Astrocyte (in vitro differentiated cells and primary cell): ENCODE measurements at regions not wholly inside any gene's neighbourhood (a gene's known extent, or its start where the extent isn't known, plus 50 kb on each side); places are given as distances from the start of the nearest gene placed in this dataset.

Experiments
- EZH2 ChIP-seq: IDR thresholded peaks from 2 replicates; pipeline ENCODE4 v1.6.1; 2012; ENCODE audit warnings: mild to moderate bottlenecking, low read length, inconsistent platforms; ENCODE audit not compliant: insufficient read depth
- TF ChIP-seq, protein P1 (sequence below): IDR thresholded peaks from 2 replicates; pipeline ENCODE4 v1.5.1; 2011; ENCODE audit warnings: low read depth, mild to moderate bottlenecking, inconsistent platforms, low read length, moderate library complexity; ENCODE audit not compliant: insufficient read depth

GRCh38 chr4:32917586-32917985 is 2197.4 kb downstream of the PCDH7 start:
- TF ChIP-seq EZH2: no peak
- TF ChIP-seq, protein P1, sequence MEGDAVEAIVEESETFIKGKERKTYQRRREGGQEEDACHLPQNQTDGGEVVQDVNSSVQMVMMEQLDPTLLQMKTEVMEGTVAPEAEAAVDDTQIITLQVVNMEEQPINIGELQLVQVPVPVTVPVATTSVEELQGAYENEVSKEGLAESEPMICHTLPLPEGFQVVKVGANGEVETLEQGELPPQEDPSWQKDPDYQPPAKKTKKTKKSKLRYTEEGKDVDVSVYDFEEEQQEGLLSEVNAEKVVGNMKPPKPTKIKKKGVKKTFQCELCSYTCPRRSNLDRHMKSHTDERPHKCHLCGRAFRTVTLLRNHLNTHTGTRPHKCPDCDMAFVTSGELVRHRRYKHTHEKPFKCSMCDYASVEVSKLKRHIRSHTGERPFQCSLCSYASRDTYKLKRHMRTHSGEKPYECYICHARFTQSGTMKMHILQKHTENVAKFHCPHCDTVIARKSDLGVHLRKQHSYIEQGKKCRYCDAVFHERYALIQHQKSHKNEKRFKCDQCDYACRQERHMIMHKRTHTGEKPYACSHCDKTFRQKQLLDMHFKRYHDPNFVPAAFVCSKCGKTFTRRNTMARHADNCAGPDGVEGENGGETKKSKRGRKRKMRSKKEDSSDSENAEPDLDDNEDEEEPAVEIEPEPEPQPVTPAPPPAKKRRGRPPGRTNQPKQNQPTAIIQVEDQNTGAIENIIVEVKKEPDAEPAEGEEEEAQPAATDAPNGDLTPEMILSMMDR: no peak
